PC-9 (cell line): ENCODE measurements at regions not wholly inside any gene's neighbourhood (a gene's known extent, or its start where the extent isn't known, plus 50 kb on each side); places are given as distances from the start of the nearest gene placed in this dataset.

Experiments used
- BruUV-seq: library from RNA; stranded (reverse); fragments of 400-500 nt; replicated peaks from 2 replicates; lab custom pipeline; 2021; lab: Mats Ljungman, UMichigan
- CTCF ChIA-PET: fragments of 300-600 bp; sonication (Branson Sonifier 250); formaldehyde crosslinking; loops from one replicate; lab custom pipeline; 2022; ENCODE audit warnings: antibody characterized with exemption; lab: Charles Lee
- POLR2A ChIA-PET: fragments of 300-600 bp; sonication (Branson Sonifier 250); formaldehyde crosslinking; loops from one replicate; lab custom pipeline; 2022; ENCODE audit warnings: antibody characterized with exemption; ENCODE audit not compliant: unreplicated experiment; lab: Charles Lee
- DNase-seq, 2 experiments: peaks; one replicate each; pipeline versions ENCODE4 v3.0.0 to v3.0.0-alpha.2; 2015 to 2022; ENCODE audit warnings: mixed read lengths in 1 of 2
- H2AFZ ChIP-seq: fragments of 200-600 bp; sonication (generic); 2 replicates; pipeline ENCODE4 v1.8.1; 2017; ENCODE audit warnings: antibody characterized with exemption
- H3F3A ChIP-seq: fragments of 200-600 bp; sonication (generic); 2 replicates; pipeline ENCODE4 v1.8.1; 2017; ENCODE audit warnings: antibody characterized with exemption, mild to moderate bottlenecking, low read depth; ENCODE audit not compliant: insufficient read depth
- H3K27ac ChIP-seq: fragments of 200-600 bp; sonication (generic); 2 replicates; pipeline ENCODE4 v1.6.1; 2016; ENCODE audit warnings: mixed run types
- H3K27me3 ChIP-seq: fragments of 200-600 bp; sonication (generic); 2 replicates; pipeline ENCODE4 v1.6.1; 2016; ENCODE audit warnings: low read depth, mixed run types; ENCODE audit not compliant: insufficient read depth
- H3K36me3 ChIP-seq: fragments of 200-600 bp; sonication (generic); 2 replicates; pipeline ENCODE4 v1.6.1; 2016; ENCODE audit warnings: low read depth, mixed run types
- H3K4me1 ChIP-seq: fragments of 200-600 bp; sonication (generic); replicated peaks from 2 replicates; pipeline ENCODE4 v1.6.1; 2016; ENCODE audit warnings: mixed run types; ENCODE audit not compliant: insufficient read depth
- H3K4me2 ChIP-seq: fragments of 200-600 bp; sonication (generic); 2 replicates; pipeline ENCODE4 v1.6.1; 2017; ENCODE audit warnings: mixed run types
- H3K4me3 ChIP-seq: fragments of 200-600 bp; sonication (generic); 2 replicates; pipeline ENCODE4 v1.6.1; 2016; ENCODE audit warnings: mixed run types
- H3K79me2 ChIP-seq: fragments of 200-600 bp; sonication (generic); 2 replicates; pipeline ENCODE4 v1.6.1; 2017; ENCODE audit warnings: low read depth, mixed run types
- H3K9me2 ChIP-seq: fragments of 200-600 bp; sonication (generic); 2 replicates; pipeline ENCODE4 v1.8.1; 2017; ENCODE audit warnings: mild to moderate bottlenecking; ENCODE audit not compliant: insufficient read depth
- H3K9me3 ChIP-seq: fragments of 200-600 bp; sonication (generic); 2 replicates; pipeline ENCODE4 v1.8.1; 2016; ENCODE audit warnings: low read depth; ENCODE audit not compliant: insufficient read depth
- H4K20me1 ChIP-seq: fragments of 200-600 bp; sonication (generic); 2 replicates; pipeline ENCODE4 v1.8.1; 2017; ENCODE audit not compliant: insufficient read depth
- EZH2 ChIP-seq: fragments of 200-600 bp; sonication (generic); IDR thresholded peaks from 2 replicates; pipeline ENCODE4 v1.8.0; 2017; ENCODE audit warnings: antibody characterized with exemption, low read depth
- intact Hi-C: fragments of 100-400 bp; cut with micrococcal nuclease; formaldehyde crosslinking; loops from one replicate; pipeline ENCODE4 v1.10.0; 2022; ENCODE audit not compliant: unreplicated experiment
- TF ChIP-seq, protein P1 (sequence below): fragments of 200-600 bp; sonication (generic); conservative IDR thresholded peaks from 2 replicates; pipeline ENCODE4 v1.6.1; 2017; ENCODE audit warnings: mixed run types, antibody characterized with exemption, mild to moderate bottlenecking, moderate library complexity

DNA sequence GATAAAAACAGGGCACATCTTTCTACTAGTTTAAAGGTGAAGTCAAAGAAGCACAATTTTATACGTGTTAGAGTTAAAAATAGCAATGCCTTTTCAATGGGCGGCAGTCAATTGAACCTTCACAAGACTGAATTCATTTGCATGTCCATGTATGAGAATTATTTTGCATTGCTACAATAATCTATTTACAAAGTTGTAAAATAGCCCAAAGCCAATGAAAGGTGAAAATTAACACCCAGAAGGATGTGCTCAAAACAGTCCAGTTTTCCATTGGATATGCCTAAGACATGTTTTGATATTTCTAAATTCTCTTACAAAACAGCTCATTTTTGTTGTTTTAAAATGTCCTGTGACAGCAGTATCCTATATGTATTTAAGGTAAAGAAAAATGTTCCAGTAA lies 425.1 kb upstream of the SYT4 start:
- Histone ChIP-seq H4K20me1 (no peaks in the 10 kb centered on the region), H3K36me3 (no peaks in the 10 kb centered on the region), H3K79me2 (no peaks in the 10 kb centered on the region), H3K4me2 (no peak overlapping the region), H2AFZ (no peak overlapping the region), H3K27ac (no peak overlapping the region), H3K27me3 (no peaks in the 10 kb centered on the region), H3K9me2 (no peaks in the 10 kb centered on the region), H3K4me3 (no peak overlapping the region), H3K9me3 (no peaks in the 10 kb centered on the region), H3F3A (no peaks in the 10 kb centered on the region), H3K4me1 (no peaks in the 10 kb centered on the region)
- intact Hi-C loops, result no loop called here
- ChIA-PET CTCF (no interaction called here), POLR2A (no interaction called here)
- BruUV-seq, result no TSS peak
- DNase-seq, result no peak
- TF ChIP-seq, protein P1, sequence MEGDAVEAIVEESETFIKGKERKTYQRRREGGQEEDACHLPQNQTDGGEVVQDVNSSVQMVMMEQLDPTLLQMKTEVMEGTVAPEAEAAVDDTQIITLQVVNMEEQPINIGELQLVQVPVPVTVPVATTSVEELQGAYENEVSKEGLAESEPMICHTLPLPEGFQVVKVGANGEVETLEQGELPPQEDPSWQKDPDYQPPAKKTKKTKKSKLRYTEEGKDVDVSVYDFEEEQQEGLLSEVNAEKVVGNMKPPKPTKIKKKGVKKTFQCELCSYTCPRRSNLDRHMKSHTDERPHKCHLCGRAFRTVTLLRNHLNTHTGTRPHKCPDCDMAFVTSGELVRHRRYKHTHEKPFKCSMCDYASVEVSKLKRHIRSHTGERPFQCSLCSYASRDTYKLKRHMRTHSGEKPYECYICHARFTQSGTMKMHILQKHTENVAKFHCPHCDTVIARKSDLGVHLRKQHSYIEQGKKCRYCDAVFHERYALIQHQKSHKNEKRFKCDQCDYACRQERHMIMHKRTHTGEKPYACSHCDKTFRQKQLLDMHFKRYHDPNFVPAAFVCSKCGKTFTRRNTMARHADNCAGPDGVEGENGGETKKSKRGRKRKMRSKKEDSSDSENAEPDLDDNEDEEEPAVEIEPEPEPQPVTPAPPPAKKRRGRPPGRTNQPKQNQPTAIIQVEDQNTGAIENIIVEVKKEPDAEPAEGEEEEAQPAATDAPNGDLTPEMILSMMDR, result no peak
- TF ChIP-seq EZH2, result no peak

DNA sequence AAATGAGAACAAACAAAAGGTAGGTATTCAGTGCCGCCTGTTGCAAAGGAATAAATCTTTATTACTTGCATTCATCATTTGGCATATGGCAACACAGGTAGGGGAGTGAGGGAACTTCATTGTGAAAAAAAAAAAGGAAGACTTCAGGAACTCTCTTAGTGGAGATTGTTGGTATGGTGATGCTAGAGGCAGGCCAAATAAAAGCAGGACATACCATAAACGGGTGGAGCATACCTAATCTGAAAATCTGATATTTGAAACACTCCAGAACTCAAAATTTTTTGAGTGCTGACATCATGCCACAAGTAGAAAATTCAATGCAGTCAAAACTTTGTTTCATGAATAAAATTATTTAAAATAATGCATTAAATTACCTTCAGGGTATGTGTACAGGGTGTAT lies 425.8 kb upstream of the SYT4 start:
- Histone ChIP-seq H3K4me1 (no peaks in the 10 kb centered on the region), H3K36me3 (no peaks in the 10 kb centered on the region), H3K4me2 (no peak overlapping the region), H3K9me2 (no peaks in the 10 kb centered on the region), H3F3A (no peaks in the 10 kb centered on the region), H3K4me3 (no peak overlapping the region), H3K27ac (no peak overlapping the region), H3K79me2 (no peaks in the 10 kb centered on the region), H3K9me3 (no peaks in the 10 kb centered on the region), H3K27me3 (no peaks in the 10 kb centered on the region), H2AFZ (no peak overlapping the region), H4K20me1 (no peaks in the 10 kb centered on the region)
- no peak for TF ChIP-seq EZH2
- TF ChIP-seq, protein P1, result no peak
- DNase-seq, result no peak
- intact Hi-C loops, result no loop called here
- POLR2A ChIA-PET, result no interaction called here
- CTCF ChIA-PET, result no interaction called here
- no TSS peak for BruUV-seq

- Histone ChIP-seq H3K4me1 (no peaks in the 10 kb centered on the region), H3K4me3 (no peak overlapping the region), H3K9me2 (no peaks in the 10 kb centered on the region), H3K79me2 (no peaks in the 10 kb centered on the region), H3K9me3 (no peaks in the 10 kb centered on the region), H2AFZ (no peak overlapping the region), H3F3A (no peaks in the 10 kb centered on the region), H4K20me1 (no peaks in the 10 kb centered on the region), H3K27me3 (no peaks in the 10 kb centered on the region), H3K4me2 (no peak overlapping the region), H3K27ac (no peak overlapping the region), H3K36me3 (no peaks in the 10 kb centered on the region)
- intact Hi-C loops, result no loop called here
- POLR2A ChIA-PET, result no interaction called here
- CTCF ChIA-PET, result no interaction called here
- TF ChIP-seq EZH2, result no peak
- TF ChIP-seq, protein P1, result no peak
- no TSS peak for BruUV-seq
- no peak for DNase-seq
These were observed 428.6 kb upstream of the SYT4 start for GRCh38 chr18:43705850-43706249.
